ENCODE measurements at regions not wholly inside any gene's neighbourhood (a gene's known extent, or its start where the extent isn't known, plus 50 kb on each side); places are given as distances from the start of the nearest gene placed in this dataset.

- no peak overlapping the region for H3K4me3 Mint-ChIP-seq
- peak overlapping the region; percentile 28 to 61 (median 47) for H3K27ac Mint-ChIP-seq
- H3K9me3 Mint-ChIP-seq = peaks cover 2% of the 10 kb centered on the region
- H3K27me3 Mint-ChIP-seq (ENCODE audit: low read depth) = peaks cover 8% of the 10 kb centered on the region
- TF ChIP-seq CTCF (IDR thresholded peaks at IDR 0.05; ENCODE audit: unreplicated experiment in 3 of 3) = no peak
- H3K4me1 Mint-ChIP-seq = peaks cover 30% of the 10 kb centered on the region
- peaks cover 4% of the 10 kb centered on the region for H3K36me3 Mint-ChIP-seq (ENCODE audit: low read depth)
Observed at GRCh38 chr18:10035281-10035991, 121.6 kb downstream of the VAPA start.

GRCh38 chr18:10036479-10036878 is 122.7 kb downstream of the VAPA start:
- H3K9me3 Mint-ChIP-seq = peaks cover 8% of the 10 kb centered on the region

GRCh38 chr18:10037181-10037580 is 123.4 kb downstream of the VAPA start:
- Mint-ChIP-seq H3K4me1 (peaks cover 22% of the 10 kb centered on the region), H3K4me3 (no peak overlapping the region), H3K27me3 (ENCODE audit: low read depth) (peaks cover 8% of the 10 kb centered on the region), H3K27ac (no peak overlapping the region), H3K36me3 (ENCODE audit: low read depth) (peaks cover 10% of the 10 kb centered on the region), H3K9me3 (peaks cover 15% of the 10 kb centered on the region)
- TF ChIP-seq CTCF (IDR thresholded peaks at IDR 0.05; ENCODE audit: unreplicated experiment in 3 of 3) = no peak

More at GRCh38 chr18:10036479-10036878, 122.7 kb downstream of the VAPA start:
- H3K4me1 Mint-ChIP-seq = peaks cover 23% of the 10 kb centered on the region
- H3K36me3 Mint-ChIP-seq (ENCODE audit: low read depth) = peaks cover 4% of the 10 kb centered on the region
- no peak for TF ChIP-seq CTCF (IDR thresholded peaks at IDR 0.05; ENCODE audit: unreplicated experiment in 3 of 3)
- peak overlapping the region in 2 of 3 experiments; percentile 13 to 61 for H3K27ac Mint-ChIP-seq
- peaks cover 8% of the 10 kb centered on the region for H3K27me3 Mint-ChIP-seq (ENCODE audit: low read depth)
- no peak overlapping the region for H3K4me3 Mint-ChIP-seq

GRCh38 chr18:10038268-10038667 is 124.5 kb downstream of the VAPA start:
- peaks cover 17% of the 10 kb centered on the region for H3K4me1 Mint-ChIP-seq
- peaks cover 14% of the 10 kb centered on the region for H3K36me3 Mint-ChIP-seq (ENCODE audit: low read depth)
- no peak overlapping the region for H3K4me3 Mint-ChIP-seq
- peaks cover 19% of the 10 kb centered on the region for H3K9me3 Mint-ChIP-seq
- no peak for TF ChIP-seq CTCF (IDR thresholded peaks at IDR 0.05; ENCODE audit: unreplicated experiment in 3 of 3)
- no peak overlapping the region for H3K27ac Mint-ChIP-seq
- peaks cover 8% of the 10 kb centered on the region for H3K27me3 Mint-ChIP-seq (ENCODE audit: low read depth)

GRCh38 chr18:10040287-10041011 is 126.6 kb downstream of the VAPA start:
- Mint-ChIP-seq H3K4me1 (peaks cover 8% of the 10 kb centered on the region), H3K9me3 (peaks cover 26% of the 10 kb centered on the region), H3K27ac (no peak overlapping the region), H3K27me3 (ENCODE audit: low read depth) (peaks cover 7% of the 10 kb centered on the region), H3K36me3 (ENCODE audit: low read depth) (peaks cover 14% of the 10 kb centered on the region), H3K4me3 (no peak overlapping the region)
- no peak for TF ChIP-seq CTCF (IDR thresholded peaks at IDR 0.05; ENCODE audit: unreplicated experiment in 3 of 3)

Data from nephron (organoid).